Transverse colon (tissue), 1 donor: ENCODE measurements at regions not wholly inside any gene's neighbourhood (a gene's known extent, or its start where the extent isn't known, plus 50 kb on each side); places are given as distances from the start of the nearest gene placed in this dataset.

Experiments used
- EP300 ChIP-seq: sonication (generic); formaldehyde crosslinking; IDR thresholded peaks from one replicate; pipeline ENCODE4 v1.6.1; 2017; ENCODE audit warnings: antibody characterized with exemption, low read depth
- POLR2A ChIP-seq: fragments of 450-650 bp; IDR thresholded peaks from one replicate; pipeline ENCODE4 v1.6.1; 2016; ENCODE audit warnings: antibody characterized with exemption, mild to moderate bottlenecking, moderate library complexity

GRCh38 chr17:52532373-52532772 is 373.9 kb upstream of the CA10 start:
- TF ChIP-seq POLR2A (no peak), EP300 (no peak)
